IPS DF 6.9 (cell line): ENCODE measurements at regions not wholly inside any gene's neighbourhood (a gene's known extent, or its start where the extent isn't known, plus 50 kb on each side); places are given as distances from the start of the nearest gene placed in this dataset.
"Not testable (repeated sequence)": the region's sequence is repeated elsewhere in the genome, so short reads cannot be mapped to it uniquely, and the experiment has no call there.

Experiments used
- DNase-seq: peaks from one replicate; pipeline ENCODE4 v3.0.0-alpha.2; 2013; ENCODE audit warnings: low read depth, low spot score
- H3K27ac ChIP-seq: one replicate; pipeline ENCODE4 v1.5.1; 2013; ENCODE audit warnings: low read length, control low read depth
- H3K27me3 ChIP-seq: 2 replicates; pipeline ENCODE4 v1.6.1; 2013; ENCODE audit warnings: mild to moderate bottlenecking, low read length; ENCODE audit not compliant: control insufficient read depth, insufficient read depth
- H3K36me3 ChIP-seq: 2 replicates; pipeline ENCODE4 v1.6.1; 2013; ENCODE audit warnings: low read length; ENCODE audit not compliant: control insufficient read depth, insufficient read depth
- H3K4me1 ChIP-seq: 2 replicates; pipeline ENCODE4 v1.6.1; 2013; ENCODE audit warnings: low read length; ENCODE audit not compliant: control insufficient read depth, insufficient read depth
- H3K4me3 ChIP-seq: 2 replicates; pipeline ENCODE4 v1.5.1; 2013; ENCODE audit warnings: mild to moderate bottlenecking, low read length
- H3K9me3 ChIP-seq: 2 replicates; pipeline ENCODE4 v1.6.1; 2013; ENCODE audit warnings: low read length, inconsistent platforms; ENCODE audit not compliant: control insufficient read depth, insufficient read depth
- WGBS: extraction: QIAGEN DNeasy Blood & Tissue Kit; methylation state at CpG from one replicate; pipeline ENCODE4 v1.1.7; 2013; ENCODE audit warnings: mixed read lengths, missing lambda C conversion rate; ENCODE audit not compliant: insufficient read length, insufficient coverage; 5-methylcytosine and 5-hydroxymethylcytosine counted together

DNA sequence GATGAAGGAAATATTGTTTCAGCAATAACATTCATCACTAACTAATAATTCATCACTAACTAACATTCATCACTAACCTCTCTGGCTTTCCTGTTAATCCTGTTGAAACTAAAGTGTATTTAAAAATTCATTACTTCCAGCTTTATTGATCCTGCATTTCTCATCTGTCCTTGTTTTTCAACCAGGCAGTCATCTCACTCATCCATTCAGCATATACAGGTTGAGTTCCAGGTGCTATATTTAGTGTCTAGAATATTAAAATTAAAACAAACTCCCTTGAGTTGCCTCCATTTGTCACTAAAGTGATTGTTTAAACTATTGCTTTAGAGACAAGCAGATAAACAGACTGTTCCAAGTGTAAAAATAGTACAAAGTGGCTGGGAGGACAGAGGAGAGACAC lies 58.1 kb downstream of the ATXN7L3B start:
- no peaks in the 10 kb centered on the region for H3K36me3 ChIP-seq
- no peak overlapping the region for H3K4me3 ChIP-seq
- H3K4me1 ChIP-seq, result no peaks in the 10 kb centered on the region
- peaks cover 4% of the 10 kb centered on the region for H3K9me3 ChIP-seq
- H3K27ac ChIP-seq, result no peak overlapping the region
- H3K27me3 ChIP-seq, result no peaks in the 10 kb centered on the region
- no peak for DNase-seq

GRCh38 chr12:74598819-74599218 lies 61.2 kb downstream of the ATXN7L3B start:
- H3K4me1 ChIP-seq, result no peaks in the 10 kb centered on the region
- no peak overlapping the region for H3K27ac ChIP-seq
- no peak overlapping the region for H3K4me3 ChIP-seq
- H3K27me3 ChIP-seq, result no peaks in the 10 kb centered on the region
- DNase-seq, result no peak
- peaks cover 4% of the 10 kb centered on the region for H3K9me3 ChIP-seq
- no peaks in the 10 kb centered on the region for H3K36me3 ChIP-seq

GRCh38 chr12:74599932-74600331 lies 62.3 kb downstream of the ATXN7L3B start:
- DNase-seq, result no peak
- WGBS, result no CpG with 5 or more reads among the region's 1 CpG
- no peak overlapping the region for H3K4me3 ChIP-seq
- no peaks in the 10 kb centered on the region for H3K36me3 ChIP-seq
- H3K9me3 ChIP-seq, result peaks cover 4% of the 10 kb centered on the region
- no peaks in the 10 kb centered on the region for H3K27me3 ChIP-seq
- H3K4me1 ChIP-seq, result no peaks in the 10 kb centered on the region
- no peak overlapping the region for H3K27ac ChIP-seq

DNA sequence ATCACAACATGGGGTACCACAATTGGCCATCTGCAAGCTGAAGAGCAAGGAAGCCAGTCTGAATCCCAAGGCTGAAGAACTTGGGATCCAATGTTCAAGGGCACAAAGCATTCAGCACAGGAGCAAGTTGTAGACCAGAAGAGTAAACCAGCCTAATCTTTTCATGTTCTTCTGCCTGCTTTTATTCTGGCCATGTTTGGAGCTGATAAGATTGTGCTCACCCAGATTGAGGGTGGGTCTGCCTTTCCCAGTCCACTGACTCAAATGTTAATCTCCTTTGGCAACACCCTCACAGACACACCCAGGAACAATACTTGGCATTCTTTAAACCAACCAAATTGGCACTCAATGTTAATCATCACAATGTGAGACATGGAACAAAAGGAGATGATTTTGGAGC lies 63.2 kb downstream of the ATXN7L3B start:
- DNase-seq, H3K4me3 ChIP-seq, H3K36me3 ChIP-seq, H3K27me3 ChIP-seq, H3K27ac ChIP-seq, H3K9me3 ChIP-seq, H3K4me1 ChIP-seq: not testable (repeated sequence)

- Histone ChIP-seq H3K9me3 (peaks cover 4% of the 10 kb centered on the region), H3K27me3 (no peaks in the 10 kb centered on the region), H3K4me1 (no peaks in the 10 kb centered on the region), H3K4me3 (no peak overlapping the region), H3K27ac (no peak overlapping the region), H3K36me3 (no peaks in the 10 kb centered on the region)
- no CpG with 5 or more reads among the region's 2 CpGs for WGBS
- DNase-seq, result no peak
These were observed 65.4 kb downstream of the ATXN7L3B start for GRCh38 chr12:74602881-74603672.

GRCh38 chr12:74608231-74608775 lies 70.7 kb downstream of the ATXN7L3B start:
- WGBS, result no CpG with 5 or more reads among the region's 3 CpGs
- H3K9me3 ChIP-seq, result no peaks in the 10 kb centered on the region
- H3K27ac ChIP-seq, result no peak overlapping the region
- no peak for DNase-seq
- no peaks in the 10 kb centered on the region for H3K4me1 ChIP-seq
- no peak overlapping the region for H3K4me3 ChIP-seq
- no peaks in the 10 kb centered on the region for H3K36me3 ChIP-seq
- no peaks in the 10 kb centered on the region for H3K27me3 ChIP-seq

- Histone ChIP-seq H3K9me3 (no peaks in the 10 kb centered on the region), H3K27me3 (no peaks in the 10 kb centered on the region), H3K36me3 (no peaks in the 10 kb centered on the region), H3K4me1 (no peaks in the 10 kb centered on the region), H3K27ac (no peak overlapping the region), H3K4me3 (no peak overlapping the region)
- no CpG with 5 or more reads among the region's 3 CpGs for WGBS
- DNase-seq, result no peak
These were observed 73.1 kb downstream of the ATXN7L3B start for GRCh38 chr12:74610711-74611110.

DNA sequence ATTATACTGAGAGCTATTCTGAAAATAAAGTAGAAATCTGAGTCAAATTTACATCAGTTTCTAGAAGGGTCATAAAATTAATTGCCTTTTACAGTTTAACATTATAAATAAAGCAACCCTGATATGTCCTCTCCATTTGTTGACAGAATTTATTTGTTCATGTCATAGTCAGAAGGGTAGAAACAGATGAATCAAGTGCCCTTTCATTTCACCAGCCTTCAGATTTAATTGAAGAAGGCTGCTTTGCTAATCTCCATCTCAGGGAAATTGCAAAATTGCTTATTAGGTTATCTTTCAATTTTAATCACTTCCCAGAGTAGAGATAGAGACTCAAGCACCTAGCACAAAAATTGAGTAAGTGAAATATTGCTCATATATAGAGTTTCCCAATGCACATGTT lies 76.8 kb downstream of the ATXN7L3B start:
- H3K9me3 ChIP-seq, result no peaks in the 10 kb centered on the region
- no peak for DNase-seq
- H3K4me1 ChIP-seq, result no peaks in the 10 kb centered on the region
- no peaks in the 10 kb centered on the region for H3K27me3 ChIP-seq
- H3K27ac ChIP-seq, result no peak overlapping the region
- H3K4me3 ChIP-seq, result no peak overlapping the region
- H3K36me3 ChIP-seq, result no peaks in the 10 kb centered on the region

DNA sequence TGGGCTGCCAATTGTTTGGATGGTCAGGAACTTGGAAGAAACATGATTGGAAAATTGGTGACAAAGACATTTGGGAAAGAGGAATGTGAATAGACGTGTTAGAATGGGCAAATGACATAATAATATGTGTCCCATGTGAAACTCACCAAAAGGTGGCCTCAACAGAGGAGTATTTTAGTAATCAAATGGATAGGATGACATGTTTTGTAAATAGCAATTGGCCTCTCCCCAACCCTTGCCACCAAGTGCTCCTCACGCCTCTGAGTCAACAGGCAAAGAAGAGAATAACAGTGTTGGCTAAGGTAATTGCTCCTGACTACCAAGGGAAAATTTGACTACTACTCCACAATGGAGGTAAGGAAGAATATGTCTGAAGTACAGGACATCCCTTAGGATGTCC lies 81.4 kb downstream of the ATXN7L3B start:
- no peak for DNase-seq
- WGBS, result no CpG with 5 or more reads among the region's 2 CpGs
- no peaks in the 10 kb centered on the region for H3K27me3 ChIP-seq
- no peaks in the 10 kb centered on the region for H3K4me1 ChIP-seq
- no peak overlapping the region for H3K4me3 ChIP-seq
- no peak overlapping the region for H3K27ac ChIP-seq
- H3K9me3 ChIP-seq, result no peaks in the 10 kb centered on the region
- H3K36me3 ChIP-seq, result no peaks in the 10 kb centered on the region

DNA sequence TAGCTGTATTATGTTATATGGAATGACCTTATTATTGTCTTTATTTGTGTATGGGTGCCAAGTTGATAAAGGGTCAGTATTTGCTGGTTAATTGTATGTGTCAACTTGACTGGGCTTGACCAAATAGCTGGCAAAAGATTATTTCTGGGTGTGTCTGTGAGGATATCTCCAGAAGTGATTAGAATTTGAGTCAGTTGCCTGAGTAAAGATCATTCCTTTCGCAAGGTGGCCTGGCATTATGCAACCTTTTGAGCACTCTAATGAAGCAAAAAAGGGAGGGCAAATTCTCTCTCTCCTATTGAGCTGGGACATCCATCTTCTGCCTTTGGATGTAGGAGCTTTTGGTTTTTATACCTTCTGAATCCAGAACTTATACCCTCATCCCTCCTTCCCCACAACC lies 82.2 kb downstream of the ATXN7L3B start:
- H3K4me3 ChIP-seq, result no peak overlapping the region
- WGBS, result no CpG with 5 or more reads among the region's 1 CpG
- H3K27me3 ChIP-seq, result no peaks in the 10 kb centered on the region
- H3K36me3 ChIP-seq, result no peaks in the 10 kb centered on the region
- H3K9me3 ChIP-seq, result no peaks in the 10 kb centered on the region
- no peak for DNase-seq
- no peaks in the 10 kb centered on the region for H3K4me1 ChIP-seq
- no peak overlapping the region for H3K27ac ChIP-seq

DNA sequence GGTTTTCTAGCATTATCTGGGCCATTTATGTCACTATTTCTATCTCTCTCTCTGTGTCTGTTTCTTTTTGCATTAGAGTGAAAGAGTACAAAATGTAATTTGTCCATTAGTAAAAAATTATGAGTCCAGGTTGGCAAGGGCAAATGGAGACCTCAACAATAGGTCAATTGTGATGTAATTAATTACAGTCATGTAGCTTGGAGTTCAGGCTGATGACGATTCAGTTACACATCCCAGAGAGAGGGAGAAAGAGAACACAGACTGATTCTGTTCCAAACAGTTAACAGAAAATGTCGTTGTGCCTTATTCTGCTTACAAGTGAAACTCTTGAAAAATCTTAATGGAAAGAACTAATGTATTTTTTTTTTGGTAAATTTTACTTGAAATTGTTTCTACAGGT lies 83.3 kb downstream of the ATXN7L3B start:
- WGBS, result no CpG with 5 or more reads among the region's 2 CpGs
- Histone ChIP-seq H3K27ac (no peak overlapping the region), H3K9me3 (no peaks in the 10 kb centered on the region), H3K36me3 (no peaks in the 10 kb centered on the region), H3K4me3 (no peak overlapping the region), H3K4me1 (no peaks in the 10 kb centered on the region), H3K27me3 (no peaks in the 10 kb centered on the region)
- no peak for DNase-seq
